ENCODE measurements at regions not wholly inside any gene's neighbourhood (a gene's known extent, or its start where the extent isn't known, plus 50 kb on each side); places are given as distances from the start of the nearest gene placed in this dataset.
"Not testable (repeated sequence)": the region's sequence is repeated elsewhere in the genome, so short reads cannot be mapped to it uniquely, and the experiment has no call there.

- H3K4me3 ChIP-seq (ENCODE audit: low read depth, low read length), result no peak overlapping the region
- no peak for DNase-seq (ENCODE audit: low read depth)
- TF ChIP-seq POLR2A (IDR thresholded peaks at IDR 0.05; ENCODE audit: extremely low read depth, insufficient read length) (no peak), MAX (IDR thresholded peaks at IDR 0.05; ENCODE audit: low read depth, low read length) (no peak), MYC (IDR thresholded peaks at IDR 0.05; ENCODE audit: low read depth, low read length) (no peak), CTCF (IDR thresholded peaks at IDR 0.05; ENCODE audit: low read depth, low read length) (no peak)
Observed at GRCh38 chr2:104938231-104938941, 84.5 kb downstream of the POU3F3 start.

- TF ChIP-seq CTCF (IDR thresholded peaks at IDR 0.05; ENCODE audit: low read depth, low read length) (no peak), POLR2A (IDR thresholded peaks at IDR 0.05; ENCODE audit: extremely low read depth, insufficient read length) (no peak), MAX (IDR thresholded peaks at IDR 0.05; ENCODE audit: low read depth, low read length) (no peak), MYC (IDR thresholded peaks at IDR 0.05; ENCODE audit: low read depth, low read length) (no peak)
- no peak for DNase-seq (ENCODE audit: low read depth)
Observed at GRCh38 chr2:104939570-104940217, 85.8 kb downstream of the POU3F3 start.

GRCh38 chr2:104944495-104944894 lies 90.6 kb downstream of the POU3F3 start:
- TF ChIP-seq CTCF (IDR thresholded peaks at IDR 0.05; ENCODE audit: low read depth, low read length) (no peak), MYC (IDR thresholded peaks at IDR 0.05; ENCODE audit: low read depth, low read length) (no peak), MAX (IDR thresholded peaks at IDR 0.05; ENCODE audit: low read depth, low read length) (no peak), POLR2A (IDR thresholded peaks at IDR 0.05; ENCODE audit: extremely low read depth, insufficient read length) (no peak)
- DNase-seq (ENCODE audit: low read depth), result peak; percentile 24
- H3K4me3 ChIP-seq (ENCODE audit: low read depth, low read length), result no peak overlapping the region

More at GRCh38 chr2:104939570-104940217, 85.8 kb downstream of the POU3F3 start:
- no peak overlapping the region for H3K4me3 ChIP-seq (ENCODE audit: low read depth, low read length)

- no peak overlapping the region for H3K4me3 ChIP-seq (ENCODE audit: low read depth, low read length)
- TF ChIP-seq CTCF (IDR thresholded peaks at IDR 0.05; ENCODE audit: low read depth, low read length), result no peak
- no peak for DNase-seq (ENCODE audit: low read depth)
Observed at GRCh38 chr2:104945121-104945520, 91.2 kb downstream of the POU3F3 start.

GRCh38 chr2:104945866-104946265 lies 92.0 kb downstream of the POU3F3 start:
- TF ChIP-seq MYC (IDR thresholded peaks at IDR 0.05; ENCODE audit: low read depth, low read length) (no peak), MAX (IDR thresholded peaks at IDR 0.05; ENCODE audit: low read depth, low read length) (no peak), CTCF (IDR thresholded peaks at IDR 0.05; ENCODE audit: low read depth, low read length) (no peak), POLR2A (IDR thresholded peaks at IDR 0.05; ENCODE audit: extremely low read depth, insufficient read length) (no peak)
- no peak overlapping the region for H3K4me3 ChIP-seq (ENCODE audit: low read depth, low read length)
- no peak for DNase-seq (ENCODE audit: low read depth)

- H3K4me3 ChIP-seq (ENCODE audit: low read depth, low read length); DNase-seq (ENCODE audit: low read depth): not testable (repeated sequence)
Observed at GRCh38 chr2:104947456-104947855, 90.4 kb upstream of the MRPS9 start.
